Lung (tissue), 11 donors: ENCODE measurements at regions not wholly inside any gene's neighbourhood (a gene's known extent, or its start where the extent isn't known, plus 50 kb on each side); places are given as distances from the start of the nearest gene placed in this dataset.

Source experiments
- ATAC-seq: fragments of 200-7000 bp; cut with Tn5 transposase; one replicate; pipeline ENCODE4 v1.9.1; 2020; ENCODE audit warnings: moderate number of reproducible peaks; ENCODE audit not compliant: insufficient read depth, low FRiP score
- DNase-seq, 3 donors: peaks; one replicate each; pipeline ENCODE4 v3.0.0-alpha.2; 2013 to 2017
- H3K27ac ChIP-seq, 2 donors: one replicate each; pipeline ENCODE4 v1.5.1; 2013; ENCODE audit warnings: mild to moderate bottlenecking in 2 of 2, moderate library complexity in 2 of 2, control low read depth in 1 of 2, inconsistent platforms in 1 of 2, low read depth in 1 of 2, low read length in 1 of 2
- H3K27me3 ChIP-seq, 3 donors: one replicate each; pipeline ENCODE4 v1.5.1; 2013; ENCODE audit warnings: low read length in 2 of 3; ENCODE audit not compliant: control insufficient read depth in 3 of 3, insufficient read depth in 3 of 3
- H3K36me3 ChIP-seq, 4 donors: one replicate each; pipeline ENCODE4 v1.5.1; 2013; ENCODE audit warnings: low read length in 4 of 4, mild to moderate bottlenecking in 1 of 4, moderate library complexity in 1 of 4; ENCODE audit not compliant: control insufficient read depth in 4 of 4, insufficient read depth in 4 of 4
- H3K4me1 ChIP-seq, 5 donors: one replicate each; pipeline ENCODE4 v1.5.1; 2013; ENCODE audit warnings: low read length in 5 of 5, mild to moderate bottlenecking in 2 of 5, moderate library complexity in 1 of 5; ENCODE audit not compliant: control insufficient read depth in 5 of 5, insufficient read depth in 5 of 5
- H3K4me3 ChIP-seq: one replicate; pipeline ENCODE4 v1.5.1; 2013; ENCODE audit warnings: mild to moderate bottlenecking, control low read depth, moderate library complexity
- H3K9ac ChIP-seq, 2 donors: one replicate each; pipeline ENCODE4 v1.5.1; 2013; ENCODE audit warnings: low read length in 2 of 2, control low read depth in 1 of 2; ENCODE audit not compliant: insufficient read depth in 1 of 2
- H3K9me3 ChIP-seq, 4 donors: one replicate each; pipeline ENCODE4 v1.5.1; 2013; ENCODE audit warnings: low read length in 3 of 4, mild to moderate bottlenecking in 1 of 4, moderate library complexity in 1 of 4; ENCODE audit not compliant: control insufficient read depth in 4 of 4, insufficient read depth in 3 of 4
- WGBS, 2 donors: extraction: QIAGEN DNeasy Blood & Tissue Kit; methylation state at CpG; one replicate each; pipeline ENCODE4 v1.1.7; 2013; 5-methylcytosine and 5-hydroxymethylcytosine counted together
- TF ChIP-seq, protein P1 (sequence below): IDR thresholded peaks from 2 replicates; pipeline ENCODE4 v1.5.1; 2012; ENCODE audit warnings: mild to moderate bottlenecking; ENCODE audit errors: control extremely low read depth, extremely low read depth
- donor health status: control.
- donor health status: control.
- donor health status: Bipolar disorder and iron deficiency.
- donor health status: healthy.
- donor health status: DM: yes; HTN: yes; CAD: no.

GRCh38 chr15:54836052-54836795 lies 360.5 kb downstream of the RSL24D1 start:
- H3K27ac ChIP-seq = no peak overlapping the region
- H3K9ac ChIP-seq = no peak overlapping the region
- no peaks in the 10 kb centered on the region for H3K36me3 ChIP-seq
- TF ChIP-seq, protein P1, sequence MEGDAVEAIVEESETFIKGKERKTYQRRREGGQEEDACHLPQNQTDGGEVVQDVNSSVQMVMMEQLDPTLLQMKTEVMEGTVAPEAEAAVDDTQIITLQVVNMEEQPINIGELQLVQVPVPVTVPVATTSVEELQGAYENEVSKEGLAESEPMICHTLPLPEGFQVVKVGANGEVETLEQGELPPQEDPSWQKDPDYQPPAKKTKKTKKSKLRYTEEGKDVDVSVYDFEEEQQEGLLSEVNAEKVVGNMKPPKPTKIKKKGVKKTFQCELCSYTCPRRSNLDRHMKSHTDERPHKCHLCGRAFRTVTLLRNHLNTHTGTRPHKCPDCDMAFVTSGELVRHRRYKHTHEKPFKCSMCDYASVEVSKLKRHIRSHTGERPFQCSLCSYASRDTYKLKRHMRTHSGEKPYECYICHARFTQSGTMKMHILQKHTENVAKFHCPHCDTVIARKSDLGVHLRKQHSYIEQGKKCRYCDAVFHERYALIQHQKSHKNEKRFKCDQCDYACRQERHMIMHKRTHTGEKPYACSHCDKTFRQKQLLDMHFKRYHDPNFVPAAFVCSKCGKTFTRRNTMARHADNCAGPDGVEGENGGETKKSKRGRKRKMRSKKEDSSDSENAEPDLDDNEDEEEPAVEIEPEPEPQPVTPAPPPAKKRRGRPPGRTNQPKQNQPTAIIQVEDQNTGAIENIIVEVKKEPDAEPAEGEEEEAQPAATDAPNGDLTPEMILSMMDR = no peak
- H3K27me3 ChIP-seq = no peaks in the 10 kb centered on the region
- 79 to 86% methylated on average over 5 of the region's 5 CpGs for WGBS, 2 donors
- H3K4me1 ChIP-seq = no peaks in the 10 kb centered on the region
- H3K9me3 ChIP-seq = no peaks in the 10 kb centered on the region
- H3K4me3 ChIP-seq = no peak overlapping the region
- ATAC-seq (no peak), DNase-seq (no peak)

- ATAC-seq (no peak), DNase-seq (no peak)
- Histone ChIP-seq H3K27me3 (no peaks in the 10 kb centered on the region), H3K9ac (no peak overlapping the region), H3K4me1 (no peaks in the 10 kb centered on the region), H3K9me3 (peaks cover 0 to 2% (median 0%) of the 10 kb centered on the region in 4 donors), H3K36me3 (no peaks in the 10 kb centered on the region), H3K4me3 (no peak overlapping the region), H3K27ac (no peak overlapping the region)
- 24 to 25% methylated on average over 1 of the region's 1 CpG for WGBS, 2 donors
- TF ChIP-seq, protein P1 = no peak
Measured at GRCh38 chr15:54829821-54830220, 366.9 kb downstream of the RSL24D1 start.

- no peak overlapping the region for H3K4me3 ChIP-seq
- no peak overlapping the region for H3K27ac ChIP-seq
- H3K4me1 ChIP-seq = no peaks in the 10 kb centered on the region
- H3K27me3 ChIP-seq = no peaks in the 10 kb centered on the region
- H3K9me3 ChIP-seq = peaks cover 0 to 7% (median 0%) of the 10 kb centered on the region in 4 donors
- ATAC-seq (no peak), DNase-seq (no peak)
- no peak overlapping the region for H3K9ac ChIP-seq
- WGBS, 2 donors = 89 to 92% methylated on average over 5 of the region's 5 CpGs
- no peaks in the 10 kb centered on the region for H3K36me3 ChIP-seq
- TF ChIP-seq, protein P1 = no peak
Measured at GRCh38 chr15:54820811-54821210, 375.9 kb downstream of the RSL24D1 start.

- Histone ChIP-seq H3K4me1 (no peaks in the 10 kb centered on the region), H3K27me3 (no peaks in the 10 kb centered on the region), H3K4me3 (no peak overlapping the region), H3K9me3 (peaks cover 0 to 7% (median 0%) of the 10 kb centered on the region in 4 donors), H3K9ac (no peak overlapping the region), H3K36me3 (no peaks in the 10 kb centered on the region), H3K27ac (no peak overlapping the region)
- TF ChIP-seq, protein P1 = no peak
- DNase-seq (no peak), ATAC-seq (no peak)
Measured at GRCh38 chr15:54820098-54820497, 376.6 kb downstream of the RSL24D1 start.
